Tibial artery (tissue), 4 donors: ENCODE measurements at regions not wholly inside any gene's neighbourhood (a gene's known extent, or its start where the extent isn't known, plus 50 kb on each side); places are given as distances from the start of the nearest gene placed in this dataset.
"Not testable (repeated sequence)": the region's sequence is repeated elsewhere in the genome, so short reads cannot be mapped to it uniquely, and the experiment has no call there.

Source experiments
- DNase-seq, 2 donors: peaks; one replicate each; pipeline ENCODE4 v3.0.0-alpha.2; 2019
- H3K27ac ChIP-seq, 2 donors: fragments of 200-600 bp; sonication (generic) in 1 of 2; 1 replicate in 1 of 2; 2 replicates in 1 of 2; pipeline ENCODE4 v1.5.1; 2018 to 2019; ENCODE audit warnings: mild to moderate bottlenecking in 1 of 2
- H3K27me3 ChIP-seq, 2 donors: fragments of 200-600 bp; sonication (generic) in 1 of 2; one replicate each; pipeline versions ENCODE4 v1.5.1 to v1.6.0; 2016 to 2019
- H3K36me3 ChIP-seq, 3 donors: fragments of 200-600 bp; sonication (generic) in 2 of 3; one replicate each; pipeline ENCODE4 v1.5.1; 2016 to 2019; ENCODE audit warnings: mild to moderate bottlenecking in 2 of 3
- H3K4me1 ChIP-seq, 4 donors: fragments of 200-600 bp; sonication (generic) in 2 of 4; 1 replicate in 3 of 4; 2 replicates in 1 of 4; pipeline ENCODE4 v1.5.1; 2016 to 2019
- H3K4me3 ChIP-seq, 2 donors: fragments of 200-600 bp; sonication (generic) in 1 of 2; 1 replicate in 1 of 2; 2 replicates in 1 of 2; pipeline ENCODE4 v1.5.1; 2018 to 2019; ENCODE audit warnings: mild to moderate bottlenecking in 2 of 2
- H3K9me3 ChIP-seq, 3 donors: fragments of 200-600 bp; sonication (generic) in 1 of 3; one replicate each; pipeline ENCODE4 v1.5.1; 2016 to 2019
- CTCF ChIP-seq, 2 experiments: fragments of 200-600 bp in 1 of 2; fragments of 450-650 bp in 1 of 2; IDR thresholded peaks; one replicate each; pipeline ENCODE4 v1.5.1; 2017 to 2019; ENCODE audit warnings: antibody characterized with exemption in 2 of 2, mild to moderate bottlenecking in 1 of 2, moderate library complexity in 1 of 2
- intact Hi-C: fragments of 100-400 bp; cut with DNase I; formaldehyde crosslinking; loops from one replicate; pipeline ENCODE4 v1.15.0; 2023; ENCODE audit warnings: low total_unique reads

- H3K27ac ChIP-seq: no peak overlapping the region
- TF ChIP-seq CTCF (IDR thresholded peaks at IDR 0.05): no peak
- no peaks in the 10 kb centered on the region for H3K27me3 ChIP-seq
- H3K4me3 ChIP-seq: no peak overlapping the region
- no peaks in the 10 kb centered on the region for H3K9me3 ChIP-seq
- intact Hi-C loops: no loop called here
- no peak for DNase-seq
- no peaks in the 10 kb centered on the region for H3K36me3 ChIP-seq
- H3K4me1 ChIP-seq: peaks cover 0 to 11% (median 0%) of the 10 kb centered on the region in 4 donors
Measured at GRCh38 chr16:73404001-73404400, 356.1 kb upstream of the ZFHX3 start.

GRCh38 chr16:73403291-73403690 lies 355.4 kb upstream of the ZFHX3 start:
- Histone ChIP-seq H3K27ac (no peak overlapping the region), H3K27me3 (no peaks in the 10 kb centered on the region), H3K4me1 (peaks cover 0 to 11% (median 0%) of the 10 kb centered on the region in 4 donors), H3K4me3 (no peak overlapping the region), H3K36me3 (no peaks in the 10 kb centered on the region), H3K9me3 (no peaks in the 10 kb centered on the region)
- intact Hi-C loops: no loop called here
- DNase-seq: no peak
- no peak for TF ChIP-seq CTCF (IDR thresholded peaks at IDR 0.05)

GRCh38 chr16:73400951-73401350 lies 353.0 kb upstream of the ZFHX3 start:
- Histone ChIP-seq H3K4me1 (peaks cover 0 to 3% (median 0%) of the 10 kb centered on the region in 4 donors), H3K27me3 (no peaks in the 10 kb centered on the region), H3K9me3 (no peaks in the 10 kb centered on the region), H3K4me3 (no peak overlapping the region), H3K27ac (no peak overlapping the region), H3K36me3 (no peaks in the 10 kb centered on the region)
- TF ChIP-seq CTCF (IDR thresholded peaks at IDR 0.05): no peak
- DNase-seq: no peak
- intact Hi-C loops: no loop called here

GRCh38 chr16:73399997-73400396 lies 352.1 kb upstream of the ZFHX3 start:
- Histone ChIP-seq H3K9me3 (no peaks in the 10 kb centered on the region), H3K27ac (no peak overlapping the region), H3K27me3 (no peaks in the 10 kb centered on the region), H3K36me3 (no peaks in the 10 kb centered on the region), H3K4me1 (no peaks in the 10 kb centered on the region), H3K4me3 (no peak overlapping the region)
- intact Hi-C loops: no loop called here
- DNase-seq: no peak
- TF ChIP-seq CTCF (IDR thresholded peaks at IDR 0.05): no peak

- Histone ChIP-seq H3K36me3 (no peaks in the 10 kb centered on the region), H3K4me3 (no peak overlapping the region), H3K27me3 (no peaks in the 10 kb centered on the region), H3K4me1 (no peaks in the 10 kb centered on the region), H3K9me3 (no peaks in the 10 kb centered on the region), H3K27ac (no peak overlapping the region)
- no peak for DNase-seq
- intact Hi-C loops: no loop called here
- no peak for TF ChIP-seq CTCF (IDR thresholded peaks at IDR 0.05)
Measured at GRCh38 chr16:73399486-73399885, 351.6 kb upstream of the ZFHX3 start.

GRCh38 chr16:73398604-73399003 lies 350.7 kb upstream of the ZFHX3 start:
- H3K27ac ChIP-seq, intact Hi-C loops, H3K9me3 ChIP-seq, H3K4me3 ChIP-seq, H3K27me3 ChIP-seq, H3K36me3 ChIP-seq, DNase-seq, H3K4me1 ChIP-seq: not testable (repeated sequence)
